ENCODE measurements at regions not wholly inside any gene's neighbourhood (a gene's known extent, or its start where the extent isn't known, plus 50 kb on each side); places are given as distances from the start of the nearest gene placed in this dataset.

DNA sequence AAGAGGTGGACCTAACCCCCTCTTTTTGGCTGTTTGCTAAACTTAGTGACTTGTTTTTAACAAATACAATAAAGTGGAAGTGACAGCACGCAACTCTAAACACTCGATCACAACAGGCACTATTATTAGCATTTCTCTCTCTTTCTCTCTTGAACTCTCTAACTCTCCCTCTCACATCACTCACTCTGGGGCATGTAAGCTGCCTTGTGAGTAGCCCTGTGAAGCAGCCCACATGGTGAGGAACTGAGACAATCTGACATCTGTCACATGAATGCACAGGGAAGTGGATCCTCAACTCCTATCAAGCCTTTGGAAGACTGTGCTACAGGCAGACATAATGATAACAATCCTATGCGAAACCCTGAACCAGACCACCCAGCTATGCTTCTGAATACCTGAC, 609.0 kb upstream of the CNTN5 start:
- H3K27ac Mint-ChIP-seq, result no peak overlapping the region
- intact Hi-C loops (cut with micrococcal nuclease), result no loop called here
- ATAC-seq (ENCODE audit: low read depth) (no peak), DNase-seq (no peak)
- CTCF ChIA-PET, result no interaction called here
- no peak for TF ChIP-seq EZH2 (IDR thresholded peaks at IDR 0.05; ENCODE audit: borderline replicate concordance, insufficient read depth, low read depth, low read length, poor library complexity, severe bottlenecking)
- no peak for TF ChIP-seq CTCF (IDR thresholded peaks at IDR 0.05)
- WGBS (ENCODE audit: insufficient coverage), result 90% methylated on average over 2 of the region's 3 CpGs
- POLR2A ChIA-PET, result no interaction called here
- no peak overlapping the region for H3K4me3 Mint-ChIP-seq
- Histone ChIP-seq H3K9ac (ENCODE audit: low read length) (no peak overlapping the region), H3K79me2 (ENCODE audit: control insufficient read depth, insufficient read depth, low read length) (no peaks in the 10 kb centered on the region), H3K27ac (ENCODE audit: low read length in 2 of 2) (no peak overlapping the region), H3K4me2 (replicated peaks; ENCODE audit: low read depth, low read length, poor library complexity, severe bottlenecking) (no peak overlapping the region), H3K9me3 (ENCODE audit: control extremely low read depth in 1 of 3, control insufficient read depth in 2 of 3, insufficient read depth in 1 of 3, low read length in 2 of 3) (peaks cover 0 to 3% (median 0%) of the 10 kb centered on the region in 3 donors), H3K27me3 (replicated peaks in 1 of 4; ENCODE audit: control extremely low read depth in 1 of 4, control insufficient read depth in 3 of 4, insufficient read depth in 4 of 4, low read length in 3 of 4) (no peaks in the 10 kb centered on the region), H3K36me3 (replicated peaks in 1 of 2; ENCODE audit: control extremely low read depth in 1 of 2, control insufficient read depth in 1 of 2, extremely low read depth in 1 of 2, insufficient read depth in 2 of 2, low read length in 1 of 2) (no peaks in the 10 kb centered on the region), H2AFZ (ENCODE audit: insufficient read depth, low read depth, low read length, poor library complexity, severe bottlenecking) (no peak overlapping the region), H3K4me3 (ENCODE audit: control extremely low read depth in 1 of 5, extremely low read depth in 1 of 5, insufficient read depth in 1 of 5, low read depth in 2 of 5, low read length in 4 of 5) (no peak overlapping the region), H3K4me1 (ENCODE audit: control insufficient read depth in 2 of 2, insufficient read depth in 2 of 2, low read length in 2 of 2) (no peaks in the 10 kb centered on the region), H4K20me1 (ENCODE audit: control insufficient read depth, insufficient read depth, low read length, poor library complexity, severe bottlenecking) (no peaks in the 10 kb centered on the region)
- no peaks in the 10 kb centered on the region for H3K27me3 Mint-ChIP-seq
- H3K4me1 Mint-ChIP-seq, result no peaks in the 10 kb centered on the region
- H3K9me3 Mint-ChIP-seq (ENCODE audit: insufficient read depth), result no peaks in the 10 kb centered on the region

DNA sequence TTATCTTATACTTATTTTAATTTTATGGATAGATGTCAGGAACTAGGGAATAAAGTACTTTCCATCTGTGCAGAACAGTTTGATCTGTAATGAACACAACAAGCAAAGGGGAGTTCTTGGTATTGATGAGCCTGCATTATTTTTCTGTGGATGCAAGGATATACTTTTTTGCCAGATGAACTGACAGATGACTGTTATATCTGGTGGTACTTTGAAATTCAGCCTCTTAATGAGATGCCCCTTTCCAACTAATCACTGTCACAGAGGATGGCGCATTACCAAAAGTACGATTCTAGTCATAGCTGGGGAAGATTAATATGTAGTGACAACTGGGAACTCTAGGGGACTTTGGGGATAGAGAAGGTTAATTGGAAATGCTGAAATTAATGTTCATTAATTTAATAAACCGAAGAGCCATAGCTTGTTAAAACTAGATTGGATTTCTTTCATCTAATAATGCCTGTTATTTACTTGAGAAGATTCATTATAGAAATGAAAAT, 603.4 kb upstream of the CNTN5 start:
- no peaks in the 10 kb centered on the region for H3K79me2 ChIP-seq (ENCODE audit: control insufficient read depth, insufficient read depth, low read length)
- H3K27ac ChIP-seq (ENCODE audit: low read length in 2 of 2), result no peak overlapping the region
- Mint-ChIP-seq H3K4me3 (no peak overlapping the region), H3K27ac (no peak overlapping the region), H3K27me3 (no peaks in the 10 kb centered on the region), H3K4me1 (no peaks in the 10 kb centered on the region), H3K9me3 (ENCODE audit: insufficient read depth) (peaks cover 7% of the 10 kb centered on the region)
- no peak overlapping the region for H3K4me2 ChIP-seq (replicated peaks; ENCODE audit: low read depth, low read length, poor library complexity, severe bottlenecking)
- no peak for TF ChIP-seq CTCF (IDR thresholded peaks at IDR 0.05)
- TF ChIP-seq EZH2 (IDR thresholded peaks at IDR 0.05; ENCODE audit: borderline replicate concordance, insufficient read depth, low read depth, low read length, poor library complexity, severe bottlenecking), result no peak
- no peaks in the 10 kb centered on the region for H3K36me3 ChIP-seq (replicated peaks in 1 of 2; ENCODE audit: control extremely low read depth in 1 of 2, control insufficient read depth in 1 of 2, extremely low read depth in 1 of 2, insufficient read depth in 2 of 2, low read length in 1 of 2)
- no peak overlapping the region for H2AFZ ChIP-seq (ENCODE audit: insufficient read depth, low read depth, low read length, poor library complexity, severe bottlenecking)
- no peak overlapping the region for H3K4me3 ChIP-seq (ENCODE audit: control extremely low read depth in 1 of 5, extremely low read depth in 1 of 5, insufficient read depth in 1 of 5, low read depth in 2 of 5, low read length in 4 of 5)
- H4K20me1 ChIP-seq (ENCODE audit: control insufficient read depth, insufficient read depth, low read length, poor library complexity, severe bottlenecking), result no peaks in the 10 kb centered on the region
- ChIA-PET CTCF (no interaction called here), POLR2A (no interaction called here)
- no peak for ATAC-seq (ENCODE audit: low read depth)
- no peaks in the 10 kb centered on the region for H3K4me1 ChIP-seq (ENCODE audit: control insufficient read depth in 2 of 2, insufficient read depth in 2 of 2, low read length in 2 of 2)
- H3K27me3 ChIP-seq (replicated peaks in 1 of 4; ENCODE audit: control extremely low read depth in 1 of 4, control insufficient read depth in 3 of 4, insufficient read depth in 4 of 4, low read length in 3 of 4), result no peaks in the 10 kb centered on the region
- H3K9ac ChIP-seq (ENCODE audit: low read length), result no peak overlapping the region
- intact Hi-C loops (cut with micrococcal nuclease), result no loop called here
- no peak for DNase-seq
- peaks cover 0 to 2% (median 0%) of the 10 kb centered on the region in 3 donors for H3K9me3 ChIP-seq (ENCODE audit: control extremely low read depth in 1 of 3, control insufficient read depth in 2 of 3, insufficient read depth in 1 of 3, low read length in 2 of 3)
- WGBS (ENCODE audit: insufficient coverage), result no CpG with 5 or more reads among the region's 3 CpGs
